Activated effector memory CD4-positive, alpha-beta T cell treated with Interleukin-2 at 50 U/mL for 16 hours (primary cell): ENCODE measurements at regions not wholly inside any gene's neighbourhood (a gene's known extent, or its start where the extent isn't known, plus 50 kb on each side); places are given as distances from the start of the nearest gene placed in this dataset.

Source experiments
- DNase-seq: peaks from one replicate; pipeline ENCODE4 v3.0.0-alpha.2; 2020

GRCh38 chr14:22476887-22477286, 112.1 kb downstream of the DAD1 start:
- no peak for DNase-seq

GRCh38 chr14:22476005-22476751, 112.8 kb downstream of the DAD1 start:
- DNase-seq: no peak

- DNase-seq: no peak
Observed at GRCh38 chr14:22475381-22475780, 113.6 kb downstream of the DAD1 start.

GRCh38 chr14:22474730-22475351, 114.2 kb downstream of the DAD1 start:
- no peak for DNase-seq

- DNase-seq: no peak
Observed at GRCh38 chr14:22472935-22473854, 115.8 kb downstream of the DAD1 start.

GRCh38 chr14:22472466-22472865, 116.6 kb downstream of the DAD1 start:
- DNase-seq: no peak

- DNase-seq: no peak
Observed at GRCh38 chr14:22471545-22472121, 117.4 kb downstream of the DAD1 start.

GRCh38 chr14:22469538-22470303, 119.3 kb downstream of the DAD1 start:
- DNase-seq: no peak

- DNase-seq: no peak
Observed at GRCh38 chr14:22468830-22469229, 120.2 kb downstream of the DAD1 start.

- DNase-seq: no peak
Observed at GRCh38 chr14:22466491-22466890, 122.5 kb downstream of the DAD1 start.

GRCh38 chr14:22465201-22465840, 123.7 kb downstream of the DAD1 start:
- DNase-seq: no peak

GRCh38 chr14:22464422-22465142, 124.4 kb downstream of the DAD1 start:
- DNase-seq: no peak

- no peak for DNase-seq
Observed at GRCh38 chr14:22463763-22464173, 125.3 kb downstream of the DAD1 start.

GRCh38 chr14:22462923-22463322, 126.1 kb downstream of the DAD1 start:
- no peak for DNase-seq

- DNase-seq: no peak
Observed at GRCh38 chr14:22460461-22461195, 128.4 kb downstream of the DAD1 start.

GRCh38 chr14:22458737-22459136, 130.3 kb downstream of the DAD1 start:
- DNase-seq: no peak

- DNase-seq: no peak
Observed at GRCh38 chr14:22456998-22457594, 131.9 kb downstream of the DAD1 start.

GRCh38 chr14:22456421-22456820, 132.6 kb downstream of the DAD1 start:
- no peak for DNase-seq

- DNase-seq: no peak
Observed at GRCh38 chr14:22452330-22452729, 136.7 kb downstream of the DAD1 start.

- no peak for DNase-seq
Observed at GRCh38 chr14:22450266-22450665, 138.8 kb downstream of the DAD1 start.
